OCI-LY1 (cell line): ENCODE measurements at regions not wholly inside any gene's neighbourhood (a gene's known extent, or its start where the extent isn't known, plus 50 kb on each side); places are given as distances from the start of the nearest gene placed in this dataset.

ENCODE experiments used
- CTCF ChIP-seq: fragments of 200-600 bp; sonication (generic), shearing (Covaris generic); IDR thresholded peaks from 2 replicates; pipeline ENCODE4 v1.5.1; 2017; ENCODE audit warnings: mild to moderate bottlenecking, antibody characterized with exemption, low read length, moderate library complexity, mixed read lengths
- EZH2 ChIP-seq: fragments of 200-600 bp; sonication (generic), shearing (Covaris generic); IDR thresholded peaks from 2 replicates; pipeline ENCODE4 v1.8.0; 2017; ENCODE audit warnings: borderline replicate concordance, mixed run types, mild to moderate bottlenecking, antibody characterized with exemption, low read length, moderate library complexity, mixed read lengths

GRCh38 chr6:163806755-163807499, 392.4 kb downstream of the QKI start:
- TF ChIP-seq EZH2 (no peak), CTCF (no peak)
